Skeletal muscle tissue (tissue), 3 donors: ENCODE measurements at regions not wholly inside any gene's neighbourhood (a gene's known extent, or its start where the extent isn't known, plus 50 kb on each side); places are given as distances from the start of the nearest gene placed in this dataset.

Source experiments
- H3K27ac ChIP-seq: one replicate; pipeline ENCODE4 v1.7.0; 2013; ENCODE audit warnings: mild to moderate bottlenecking, low read depth, low read length, inconsistent platforms
- H3K27me3 ChIP-seq, 3 donors: one replicate each; pipeline ENCODE4 v1.7.0; 2013; ENCODE audit warnings: low read length in 3 of 3; ENCODE audit not compliant: control insufficient read depth in 3 of 3, insufficient read depth in 3 of 3
- H3K36me3 ChIP-seq, 3 donors: one replicate each; pipeline ENCODE4 v1.7.0; 2013; ENCODE audit warnings: low read length in 3 of 3; ENCODE audit not compliant: control insufficient read depth in 3 of 3, insufficient read depth in 3 of 3
- H3K4me1 ChIP-seq, 3 donors: one replicate each; pipeline ENCODE4 v1.7.0; 2013; ENCODE audit warnings: low read length in 3 of 3, mild to moderate bottlenecking in 3 of 3; ENCODE audit not compliant: control insufficient read depth in 3 of 3, insufficient read depth in 3 of 3
- H3K4me3 ChIP-seq, 3 donors: one replicate each; pipeline ENCODE4 v1.7.0; 2013; ENCODE audit warnings: low read length in 3 of 3
- H3K9ac ChIP-seq, 3 donors: one replicate each; pipeline ENCODE4 v1.7.0; 2013; ENCODE audit warnings: low read length in 3 of 3, mild to moderate bottlenecking in 3 of 3, moderate library complexity in 2 of 3, low read depth in 1 of 3
- H3K9me3 ChIP-seq, 3 donors: one replicate each; pipeline ENCODE4 v1.7.0; 2013; ENCODE audit warnings: low read length in 3 of 3; ENCODE audit not compliant: control insufficient read depth in 3 of 3
- donor health status: Osteomylitis.

- Histone ChIP-seq H3K27me3 (no peaks in the 10 kb centered on the region), H3K4me1 (no peaks in the 10 kb centered on the region), H3K27ac (no peak overlapping the region), H3K36me3 (no peaks in the 10 kb centered on the region), H3K9ac (no peak overlapping the region), H3K9me3 (no peaks in the 10 kb centered on the region), H3K4me3 (no peak overlapping the region)
Measured at GRCh38 chr6:164731539-164731938, 577.9 kb downstream of the C6orf118 start.

GRCh38 chr6:164721460-164721859 lies 587.9 kb downstream of the C6orf118 start:
- no peak overlapping the region for H3K9ac ChIP-seq
- no peaks in the 10 kb centered on the region for H3K36me3 ChIP-seq

DNA sequence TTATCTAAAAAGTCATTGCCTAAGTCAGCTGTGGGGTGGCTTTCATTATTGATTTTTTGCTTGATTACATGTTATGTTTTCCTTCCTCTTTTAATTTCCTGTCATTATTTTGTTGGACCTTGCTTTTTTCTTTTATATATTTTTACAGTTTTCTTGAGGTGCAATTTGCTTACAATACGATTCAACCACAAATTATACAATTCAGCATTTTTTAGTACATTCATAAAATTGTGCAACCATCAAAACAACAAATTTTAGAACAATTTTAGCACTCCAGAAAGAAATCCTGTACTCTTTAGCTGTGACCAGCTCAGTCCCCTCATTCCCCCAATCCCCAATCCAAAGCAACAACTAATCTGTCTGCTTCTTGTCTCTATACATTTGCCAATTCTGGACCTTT lies 608.9 kb downstream of the C6orf118 start:
- Histone ChIP-seq H3K36me3 (no peaks in the 10 kb centered on the region), H3K9me3 (no peaks in the 10 kb centered on the region), H3K27me3 (no peaks in the 10 kb centered on the region), H3K4me1 (no peaks in the 10 kb centered on the region), H3K4me3 (no peak overlapping the region), H3K9ac (no peak overlapping the region), H3K27ac (no peak overlapping the region)

More at GRCh38 chr6:164721460-164721859, 587.9 kb downstream of the C6orf118 start:
- H3K27ac ChIP-seq = no peak overlapping the region
- H3K27me3 ChIP-seq = no peaks in the 10 kb centered on the region
- no peaks in the 10 kb centered on the region for H3K4me1 ChIP-seq
- peaks cover 0 to 3% (median 2%) of the 10 kb centered on the region in 3 donors for H3K9me3 ChIP-seq
- no peak overlapping the region for H3K4me3 ChIP-seq

- Histone ChIP-seq H3K36me3 (no peaks in the 10 kb centered on the region), H3K4me3 (no peak overlapping the region), H3K9me3 (no peaks in the 10 kb centered on the region), H3K9ac (no peak overlapping the region), H3K27me3 (no peaks in the 10 kb centered on the region), H3K4me1 (no peaks in the 10 kb centered on the region), H3K27ac (no peak overlapping the region)
Measured at GRCh38 chr6:164695896-164696295, 613.5 kb downstream of the C6orf118 start.

GRCh38 chr6:164694386-164694785 lies 615.0 kb downstream of the C6orf118 start:
- no peaks in the 10 kb centered on the region for H3K4me1 ChIP-seq
- no peaks in the 10 kb centered on the region for H3K27me3 ChIP-seq
- no peaks in the 10 kb centered on the region for H3K36me3 ChIP-seq
- H3K9me3 ChIP-seq = no peaks in the 10 kb centered on the region
- H3K9ac ChIP-seq = no peak overlapping the region
- H3K27ac ChIP-seq = no peak overlapping the region
- H3K4me3 ChIP-seq = no peak overlapping the region

DNA sequence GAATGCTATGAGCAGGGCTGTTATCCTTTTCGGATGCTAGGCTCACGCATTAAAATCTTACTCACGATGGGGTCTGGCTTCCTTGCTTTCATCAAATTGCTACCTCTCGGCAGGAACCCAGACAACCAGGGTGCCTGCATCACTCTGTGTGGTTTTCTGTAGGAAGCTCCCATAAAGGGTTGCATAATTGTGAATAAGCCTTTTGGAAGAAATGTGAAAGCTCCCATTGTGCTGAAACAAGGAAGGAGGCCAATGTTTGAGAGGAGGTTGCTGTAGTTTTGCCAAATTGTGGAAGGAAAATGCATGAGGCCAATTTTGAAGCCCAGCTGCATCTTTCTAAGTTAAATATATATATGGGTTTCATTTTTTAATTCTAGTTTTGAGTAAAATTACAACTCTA lies 615.5 kb downstream of the C6orf118 start:
- no peak overlapping the region for H3K4me3 ChIP-seq
- no peaks in the 10 kb centered on the region for H3K36me3 ChIP-seq
- H3K4me1 ChIP-seq = no peaks in the 10 kb centered on the region
- H3K9me3 ChIP-seq = no peaks in the 10 kb centered on the region
- H3K27me3 ChIP-seq = no peaks in the 10 kb centered on the region
- H3K27ac ChIP-seq = no peak overlapping the region
- no peak overlapping the region for H3K9ac ChIP-seq

DNA sequence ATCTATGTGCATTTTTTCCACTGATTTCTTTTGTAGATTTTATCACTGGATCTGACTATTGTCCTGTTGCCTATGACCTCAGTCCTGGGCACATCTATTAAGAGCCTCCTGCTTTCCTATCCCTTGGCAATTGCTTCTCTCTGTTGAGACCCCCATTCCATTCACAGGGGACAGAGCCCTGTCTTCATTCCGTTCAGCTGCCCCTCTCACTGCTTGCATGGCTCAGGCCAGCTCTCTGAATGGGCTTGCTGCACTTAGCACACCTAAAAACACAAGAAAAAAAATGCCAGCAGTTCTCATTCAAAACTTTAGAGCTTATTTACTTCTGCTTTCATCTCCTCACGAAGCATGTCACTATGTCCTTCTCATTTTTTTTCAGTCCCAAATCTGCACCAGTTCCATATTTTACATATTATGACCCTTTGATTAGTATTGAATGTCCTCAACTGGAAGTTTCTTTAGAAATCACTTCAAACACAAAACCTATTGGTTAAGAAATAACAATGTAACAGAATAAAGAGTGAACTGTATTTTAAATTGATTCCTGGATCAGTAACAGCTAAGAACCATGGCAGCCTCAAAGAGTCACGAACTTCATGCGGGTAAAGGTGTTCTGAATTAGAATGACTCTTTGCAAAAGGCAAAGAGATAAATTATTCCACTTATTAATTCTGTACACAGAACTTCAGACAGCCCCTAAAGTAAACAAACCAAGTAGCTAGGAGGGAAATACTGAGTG lies 616.5 kb downstream of the C6orf118 start:
- no peaks in the 10 kb centered on the region for H3K27me3 ChIP-seq
- no peaks in the 10 kb centered on the region for H3K9me3 ChIP-seq
- no peaks in the 10 kb centered on the region for H3K4me1 ChIP-seq
- H3K4me3 ChIP-seq = no peak overlapping the region
- no peak overlapping the region for H3K27ac ChIP-seq
- no peak overlapping the region for H3K9ac ChIP-seq
- H3K36me3 ChIP-seq = no peaks in the 10 kb centered on the region

GRCh38 chr6:164690702-164691500 lies 618.5 kb downstream of the C6orf118 start:
- H3K4me1 ChIP-seq = no peaks in the 10 kb centered on the region
- H3K9me3 ChIP-seq = no peaks in the 10 kb centered on the region
- H3K4me3 ChIP-seq = no peak overlapping the region
- no peak overlapping the region for H3K9ac ChIP-seq
- no peak overlapping the region for H3K27ac ChIP-seq
- no peaks in the 10 kb centered on the region for H3K36me3 ChIP-seq
- H3K27me3 ChIP-seq = no peaks in the 10 kb centered on the region

DNA sequence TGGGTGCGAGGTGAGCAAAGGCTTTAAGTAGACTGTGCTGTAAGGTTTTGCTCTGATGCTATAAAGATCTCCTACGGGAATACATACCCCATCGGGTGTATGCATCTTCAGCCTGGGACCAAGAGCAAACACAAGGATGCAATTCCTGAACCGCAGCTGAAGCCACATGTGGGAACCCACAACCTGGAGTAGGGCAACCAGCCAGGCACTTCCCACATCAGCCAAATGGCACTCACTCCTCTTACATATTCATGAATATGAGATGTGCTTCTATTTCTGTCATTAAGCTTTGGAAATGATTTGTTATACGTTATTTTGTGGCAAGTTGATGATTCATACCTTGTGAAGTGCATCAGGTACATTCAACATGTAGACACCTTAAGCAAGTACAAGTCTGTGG lies 619.2 kb downstream of the C6orf118 start:
- Histone ChIP-seq H3K4me3 (no peak overlapping the region), H3K36me3 (no peaks in the 10 kb centered on the region)

DNA sequence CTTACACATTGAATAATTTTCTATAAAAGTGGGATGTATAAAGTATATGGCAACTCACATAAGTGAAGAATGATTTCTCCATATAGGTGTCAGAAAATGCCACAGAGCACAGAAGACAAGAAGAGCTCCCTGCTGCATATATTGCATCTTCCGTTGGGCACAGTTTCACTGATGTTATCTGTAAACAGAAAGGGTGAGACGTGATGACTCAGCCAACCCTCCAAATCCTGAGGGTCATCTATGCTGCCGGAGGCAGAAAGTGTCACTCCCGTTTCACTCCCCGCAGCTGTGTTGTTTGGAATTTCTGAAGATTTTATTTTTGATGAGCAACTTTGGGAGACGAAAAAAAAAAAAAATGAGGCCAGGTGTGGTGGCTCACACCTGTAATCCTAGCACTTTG lies 644.1 kb downstream of the C6orf118 start:
- Histone ChIP-seq H3K4me1 (no peaks in the 10 kb centered on the region), H3K9me3 (no peaks in the 10 kb centered on the region), H3K36me3 (no peaks in the 10 kb centered on the region), H3K27ac (no peak overlapping the region), H3K4me3 (no peak overlapping the region), H3K27me3 (no peaks in the 10 kb centered on the region), H3K9ac (no peak overlapping the region)

More for the DNA sequence above, 619.2 kb downstream of the C6orf118 start:
- H3K27ac ChIP-seq = no peak overlapping the region
- no peaks in the 10 kb centered on the region for H3K27me3 ChIP-seq
- no peaks in the 10 kb centered on the region for H3K4me1 ChIP-seq
- H3K9me3 ChIP-seq = no peaks in the 10 kb centered on the region
- H3K9ac ChIP-seq = no peak overlapping the region
